HT1080 (cell line): ENCODE measurements at regions not wholly inside any gene's neighbourhood (a gene's known extent, or its start where the extent isn't known, plus 50 kb on each side); places are given as distances from the start of the nearest gene placed in this dataset.
A peak's percentile ranks its signal among the peaks of the same experiment; 100 is the strongest.
"Not testable (repeated sequence)": the region's sequence is repeated elsewhere in the genome, so short reads cannot be mapped to it uniquely, and the experiment has no call there.

ENCODE experiments used
- DNase-seq: peaks from one replicate; pipeline ENCODE4 v3.0.0-alpha.2; 2015; ENCODE audit warnings: low read depth

- no peak for DNase-seq
Measured at GRCh38 chr15:46917721-46918252, 799.5 kb upstream of the SEMA6D start.

GRCh38 chr15:46918462-46919140 is 798.7 kb upstream of the SEMA6D start:
- DNase-seq: peak; percentile 70

- DNase-seq: no peak
Measured at GRCh38 chr15:46921891-46922290, 795.4 kb upstream of the SEMA6D start.

GRCh38 chr15:46930426-46930825 is 786.9 kb upstream of the SEMA6D start:
- no peak for DNase-seq

GRCh38 chr15:46933332-46933731 is 784.0 kb upstream of the SEMA6D start:
- no peak for DNase-seq

- no peak for DNase-seq
Measured at GRCh38 chr15:46934851-46935250, 782.5 kb upstream of the SEMA6D start.

- no peak for DNase-seq
Measured at GRCh38 chr15:46938169-46938568, 779.1 kb upstream of the SEMA6D start.

- no peak for DNase-seq
Measured at GRCh38 chr15:46941241-46941640, 776.1 kb upstream of the SEMA6D start.

- DNase-seq: no peak
Measured at GRCh38 chr15:46946953-46947352, 770.4 kb upstream of the SEMA6D start.

GRCh38 chr15:46955576-46955975 is 761.7 kb upstream of the SEMA6D start:
- no peak for DNase-seq

GRCh38 chr15:46956456-46956855 is 760.8 kb upstream of the SEMA6D start:
- DNase-seq: no peak

GRCh38 chr15:46956881-46957280 is 760.4 kb upstream of the SEMA6D start:
- DNase-seq: no peak

- DNase-seq: no peak
Measured at GRCh38 chr15:46960581-46960980, 756.7 kb upstream of the SEMA6D start.

- DNase-seq: no peak
Measured at GRCh38 chr15:46961795-46962194, 755.5 kb upstream of the SEMA6D start.

- DNase-seq: not testable (repeated sequence)
Measured at GRCh38 chr15:46988055-46988454, 729.2 kb upstream of the SEMA6D start.

- peak; percentile 80 for DNase-seq
Measured at GRCh38 chr15:46996359-46996758, 720.9 kb upstream of the SEMA6D start.

- no peak for DNase-seq
Measured at GRCh38 chr15:46997501-46997900, 719.8 kb upstream of the SEMA6D start.

- DNase-seq: no peak
Measured at GRCh38 chr15:47003568-47003967, 713.7 kb upstream of the SEMA6D start.

- no peak for DNase-seq
Measured at GRCh38 chr15:47013446-47013845, 703.9 kb upstream of the SEMA6D start.

- peak; percentile 8 for DNase-seq
Measured at GRCh38 chr15:47027322-47027946, 689.9 kb upstream of the SEMA6D start.

- DNase-seq: peak; percentile 0
Measured at GRCh38 chr15:47035475-47036406, 681.6 kb upstream of the SEMA6D start.

GRCh38 chr15:47037003-47037402 is 680.3 kb upstream of the SEMA6D start:
- DNase-seq: no peak
